Sciatic nerve (tissue), 2 donors: ENCODE measurements at regions not wholly inside any gene's neighbourhood (a gene's known extent, or its start where the extent isn't known, plus 50 kb on each side); places are given as distances from the start of the nearest gene placed in this dataset.

Experiments used
- ATAC-seq: fragments of 200-7000 bp; cut with Tn5 transposase; one replicate; pipeline ENCODE4 v1.9.1; 2020; ENCODE audit warnings: mild to moderate bottlenecking, moderate library complexity
- DNase-seq: peaks from one replicate; pipeline ENCODE4 v3.0.0-alpha.2; 2020; ENCODE audit warnings: low spot score
- intact Hi-C: fragments of 100-400 bp; cut with DNase I; formaldehyde crosslinking; loops from one replicate; pipeline ENCODE4 v1.14.2; 2022
- donor health status: DM: no; HTN: no; CAD: no.
- donor health status: DM: no; HTN: no; CAD: no.

DNA sequence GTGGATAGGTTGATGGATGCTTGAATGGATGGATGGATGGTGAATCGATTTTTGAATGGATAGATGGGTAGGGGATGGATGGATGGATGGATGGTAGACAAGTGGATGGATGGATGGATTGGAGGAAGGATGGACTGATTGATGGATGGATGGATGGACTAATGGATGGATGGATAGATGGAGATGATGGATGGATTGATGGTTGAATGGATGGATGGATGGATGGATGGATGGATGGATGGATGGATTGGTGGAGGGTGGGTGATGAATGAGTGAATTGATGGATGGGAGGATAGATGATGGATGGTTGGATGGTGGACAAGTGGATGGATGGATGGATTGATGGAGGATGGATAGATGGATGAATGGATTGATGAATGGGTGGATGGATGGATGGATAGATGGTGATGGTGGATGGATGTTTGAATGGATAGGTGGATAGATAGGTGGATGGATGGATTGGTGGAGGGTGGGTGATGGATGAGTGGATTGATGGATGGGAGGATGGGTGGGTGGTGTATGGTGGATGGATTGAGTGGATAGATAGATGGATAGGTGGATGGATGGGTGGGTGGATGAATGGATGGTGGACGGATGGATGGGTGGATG lies 1140.9 kb downstream of the BRD1 start:
- DNase-seq: no peak
- no peak for ATAC-seq
- intact Hi-C loops: no loop called here

DNA sequence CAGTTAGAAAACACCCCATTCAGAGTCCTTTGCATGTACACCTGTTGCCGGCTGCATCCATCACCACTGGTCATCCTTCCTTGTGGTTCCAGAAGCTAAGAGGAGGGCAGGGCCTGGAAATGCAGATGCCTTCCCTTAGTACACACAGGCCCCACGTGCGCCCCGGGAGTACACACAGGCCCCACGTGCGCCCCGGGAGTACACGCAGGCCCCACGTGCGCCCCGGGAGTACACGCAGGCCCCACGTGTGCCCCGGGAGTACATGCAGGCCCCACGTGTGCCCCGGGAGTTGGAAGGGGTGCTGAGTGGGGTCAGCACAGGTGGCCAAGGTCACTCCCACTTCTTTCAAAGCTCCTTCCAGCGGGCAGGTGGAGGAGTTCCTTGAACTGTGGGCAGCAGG lies 1141.9 kb downstream of the BRD1 start:
- intact Hi-C loops: no loop called here
- DNase-seq (no peak), ATAC-seq (no peak)

DNA sequence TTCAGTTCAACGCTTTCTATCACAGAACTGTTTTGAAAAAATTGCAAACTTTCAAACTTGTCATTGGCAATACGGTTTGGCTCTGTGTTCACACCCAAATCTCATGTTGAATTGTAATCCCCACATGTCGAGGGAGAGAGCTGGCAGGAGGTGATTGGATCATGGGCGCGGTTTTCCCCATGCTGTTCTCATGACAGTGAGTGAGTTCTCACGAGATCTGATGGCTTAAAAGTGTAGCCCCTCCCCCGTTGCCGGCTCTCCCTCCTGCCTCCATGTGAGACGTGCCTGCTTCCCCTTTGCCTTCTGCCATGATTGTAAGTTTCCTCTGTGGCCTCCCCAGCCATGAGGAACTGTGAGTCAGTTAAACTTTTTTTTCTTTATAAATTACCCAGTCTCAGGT lies 1144.0 kb downstream of the BRD1 start:
- no peak for DNase-seq
- intact Hi-C loops: no loop called here
- ATAC-seq: no peak

DNA sequence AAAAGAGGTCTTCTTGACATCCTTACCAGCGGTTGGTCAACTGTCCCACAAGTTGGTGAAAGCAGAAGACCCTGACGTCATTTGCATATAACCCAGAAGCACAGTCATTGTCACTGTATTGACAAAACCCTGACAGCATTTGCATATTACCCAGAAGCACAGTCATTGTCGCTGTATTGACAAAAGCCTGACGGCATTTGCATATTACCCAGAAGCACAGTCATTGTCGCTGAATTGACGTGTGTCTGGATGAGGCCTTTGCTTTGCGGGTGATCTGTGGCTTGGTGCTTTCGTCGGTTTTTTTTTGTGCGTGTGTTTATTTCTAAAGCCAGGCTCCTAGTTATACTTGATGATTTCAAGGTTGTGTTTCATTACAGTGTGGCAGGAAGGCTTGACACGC lies 1145.2 kb downstream of the BRD1 start:
- DNase-seq (no peak), ATAC-seq (no peak)
- intact Hi-C loops: no loop called here

DNA sequence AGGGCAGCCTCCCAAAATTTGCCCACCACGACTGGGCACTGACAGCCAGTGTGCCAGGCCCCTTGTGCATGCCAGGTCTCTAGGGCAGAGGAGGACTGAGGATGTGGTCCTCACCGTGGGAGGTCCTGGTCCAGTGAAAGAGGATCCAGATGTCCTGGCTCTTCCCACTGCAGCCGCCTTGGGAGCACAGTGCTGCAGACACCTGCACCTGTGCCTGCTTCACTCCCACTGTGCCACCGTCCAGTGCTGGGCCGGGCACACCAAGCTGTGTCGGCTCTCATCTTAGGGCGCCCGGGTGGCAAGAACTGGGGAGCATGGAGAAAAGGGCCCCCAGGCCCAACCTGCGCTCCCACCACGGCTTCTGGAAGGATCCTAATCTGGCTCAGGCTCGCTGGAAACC lies 1147.1 kb downstream of the BRD1 start:
- DNase-seq (no peak), ATAC-seq (no peak)
- intact Hi-C loops: no loop called here

DNA sequence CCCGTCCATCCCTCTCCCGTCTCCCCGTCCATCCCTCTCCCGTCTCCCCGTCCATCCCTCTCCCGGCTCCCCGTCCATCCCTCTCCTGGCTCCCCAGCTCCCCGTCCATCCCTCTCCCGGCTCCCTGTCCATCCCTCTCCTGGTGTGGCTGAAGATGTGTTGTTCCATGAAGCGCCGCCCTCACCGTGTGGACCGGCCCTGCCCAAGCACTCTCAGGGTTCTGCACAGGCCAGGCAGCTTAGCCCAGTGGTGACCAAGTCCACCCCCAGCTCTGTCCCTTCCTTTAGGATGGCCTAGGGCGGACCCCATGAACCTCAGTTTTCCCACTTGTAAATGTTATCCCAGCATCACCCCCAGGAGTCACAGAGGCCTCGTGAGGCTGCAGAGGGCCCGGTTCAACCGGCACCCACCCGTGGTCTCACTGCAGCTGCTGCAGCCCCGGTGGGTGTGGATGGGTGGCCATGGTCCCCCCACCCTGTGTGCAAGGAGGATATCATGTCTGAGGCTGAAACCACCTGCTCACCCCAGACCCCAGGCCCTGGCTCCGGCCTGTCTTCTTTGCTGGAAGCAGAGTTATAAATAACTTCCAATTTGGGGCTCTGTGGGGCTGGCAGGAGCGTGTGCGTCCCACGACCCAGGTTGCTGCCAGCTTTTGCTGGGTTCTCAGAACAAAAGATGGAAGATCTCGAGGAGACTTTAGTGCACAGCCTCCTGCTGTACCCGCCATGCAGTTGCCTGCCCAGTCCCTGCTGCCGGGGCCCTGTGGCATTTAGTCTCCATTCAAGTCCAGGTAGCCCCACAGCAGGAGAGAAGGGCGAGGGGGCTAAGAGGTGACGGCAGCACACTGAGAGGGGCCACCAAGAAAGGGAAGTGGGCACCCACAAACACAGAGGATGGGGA lies 1147.8 kb downstream of the BRD1 start:
- DNase-seq (no peak), ATAC-seq (no peak)
- intact Hi-C loops: no loop called here

DNA sequence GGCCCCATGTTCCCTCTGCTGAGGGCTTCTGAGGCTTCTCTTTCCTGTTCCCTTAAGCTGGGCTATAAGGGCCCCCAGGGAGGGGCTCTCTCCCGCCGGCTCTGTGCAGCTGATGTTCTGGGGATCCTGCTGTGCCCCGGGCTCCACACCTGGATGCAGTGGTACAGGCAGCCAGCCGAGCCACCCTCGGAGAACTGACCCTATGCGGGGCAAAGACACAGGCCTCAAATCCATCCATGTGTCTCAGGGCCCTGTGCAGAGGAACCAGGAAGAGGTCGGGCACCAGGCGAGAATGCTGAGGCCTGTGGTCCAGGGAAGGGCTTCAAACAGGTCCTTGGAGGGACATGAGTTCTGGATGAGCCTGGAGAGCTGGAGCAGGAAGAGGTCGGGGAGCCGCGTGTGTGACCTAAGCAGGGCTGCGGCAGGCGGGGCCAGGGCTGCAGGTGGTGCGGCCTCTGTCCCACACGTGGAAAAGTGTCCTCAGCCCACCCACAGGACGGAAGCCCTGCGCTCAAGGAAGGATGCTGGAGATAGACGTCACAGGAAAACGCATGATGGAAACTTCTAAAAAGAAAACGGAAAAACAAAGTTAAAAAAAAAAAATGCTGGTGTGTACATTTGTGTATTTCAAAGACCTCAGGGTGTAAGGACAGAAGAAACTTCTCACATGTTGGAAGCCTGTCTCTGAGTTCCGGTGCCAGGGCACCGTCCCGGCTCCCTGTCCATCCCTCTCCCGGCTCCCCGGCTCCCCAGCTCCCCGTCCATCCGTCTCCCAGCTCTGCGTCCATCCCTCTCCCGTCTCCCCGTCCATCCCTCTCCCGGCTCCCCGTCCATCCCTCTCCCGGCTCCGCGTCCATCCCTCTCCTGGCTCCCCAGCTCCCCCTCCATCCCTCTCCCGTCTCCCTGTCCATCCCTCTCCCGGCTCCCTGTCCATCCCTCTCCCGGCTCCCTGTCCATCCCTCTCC lies 1149.2 kb downstream of the BRD1 start:
- ATAC-seq: no peak
- intact Hi-C loops: no loop called here
- no peak for DNase-seq

DNA sequence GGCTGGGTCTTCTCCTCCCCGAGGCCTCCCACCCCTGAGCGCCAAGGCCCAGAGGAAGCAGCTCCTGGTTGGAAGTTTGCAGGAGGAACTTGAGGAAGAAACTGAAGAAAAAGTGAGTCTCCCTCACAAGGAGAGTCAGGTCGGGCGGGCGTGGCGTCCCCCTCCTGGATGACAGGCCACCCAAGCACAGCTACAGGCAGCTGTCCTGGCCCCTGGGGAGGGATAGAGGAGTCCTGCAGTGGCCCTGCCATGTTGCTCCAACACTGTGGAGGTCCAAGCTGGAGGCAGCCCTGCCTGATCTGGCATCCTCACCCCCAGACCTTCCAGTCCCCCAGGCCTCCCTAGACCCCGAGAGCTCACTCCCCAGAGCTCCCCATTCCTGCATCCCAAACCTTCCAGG lies 1150.1 kb downstream of the BRD1 start:
- intact Hi-C loops: no loop called here
- ATAC-seq (no peak), DNase-seq (no peak)

DNA sequence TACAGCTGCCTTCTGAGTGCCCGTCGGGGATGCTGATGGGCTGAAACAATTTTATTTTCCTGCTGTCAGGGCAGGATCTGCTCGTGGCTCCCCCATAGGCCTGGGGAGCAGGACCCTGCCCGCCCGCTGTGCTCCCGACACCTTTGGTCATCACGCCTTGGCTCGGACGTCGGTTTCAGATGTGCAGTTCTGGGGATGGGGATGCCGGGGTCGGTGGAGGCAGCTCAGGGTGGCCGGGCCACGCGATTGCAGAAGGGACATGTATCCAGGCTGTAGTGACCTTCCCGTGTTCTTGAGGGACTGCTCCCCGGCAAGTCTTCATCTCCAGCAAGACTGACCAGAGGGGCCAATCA lies 1150.5 kb downstream of the BRD1 start:
- DNase-seq (no peak), ATAC-seq (no peak)
- intact Hi-C loops: no loop called here

DNA sequence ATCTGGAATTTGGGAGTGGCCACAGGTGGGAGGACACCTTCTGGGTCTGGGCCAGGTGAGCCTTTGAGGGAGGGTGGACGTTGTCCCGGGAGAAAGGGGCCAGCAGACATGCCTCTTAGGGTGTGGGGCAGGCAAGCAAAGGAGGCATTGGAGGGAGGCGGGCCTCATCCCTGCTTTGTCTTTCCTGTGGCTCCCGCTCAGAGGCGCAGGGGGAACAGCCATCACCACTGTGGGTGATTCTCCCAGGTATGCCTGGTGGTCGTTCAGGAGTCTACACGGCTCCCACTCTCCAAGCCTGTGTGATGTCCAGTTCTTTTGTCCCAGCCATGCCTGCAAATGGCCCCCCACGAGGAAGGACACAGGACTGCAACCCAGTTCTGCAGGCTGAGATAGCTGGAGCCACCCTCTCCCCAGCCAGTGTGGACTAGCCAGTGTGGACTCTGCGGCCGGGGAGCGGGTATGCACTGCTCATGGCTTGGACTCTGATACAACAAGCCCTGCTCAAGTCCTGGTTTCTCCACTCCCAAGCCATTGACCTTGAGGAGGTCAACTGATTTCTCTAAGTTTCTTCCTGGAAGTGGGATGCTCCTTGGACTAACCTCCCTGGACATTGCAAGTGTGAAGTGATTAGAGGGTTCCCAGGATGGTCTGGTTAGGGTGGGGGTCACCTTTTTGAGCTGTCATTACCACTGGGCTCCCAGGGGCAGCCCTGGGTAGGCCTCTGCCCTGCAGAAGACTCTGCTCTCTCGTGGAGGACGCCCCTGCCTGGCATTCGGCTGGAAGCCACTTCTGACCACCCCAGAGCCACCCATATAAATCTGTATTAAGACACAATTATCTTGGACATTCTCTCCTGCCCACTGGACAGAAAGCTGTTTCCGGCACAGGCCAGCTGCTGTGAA lies 1151.2 kb downstream of the BRD1 start:
- intact Hi-C loops: no loop called here
- ATAC-seq (no peak), DNase-seq (no peak)

DNA sequence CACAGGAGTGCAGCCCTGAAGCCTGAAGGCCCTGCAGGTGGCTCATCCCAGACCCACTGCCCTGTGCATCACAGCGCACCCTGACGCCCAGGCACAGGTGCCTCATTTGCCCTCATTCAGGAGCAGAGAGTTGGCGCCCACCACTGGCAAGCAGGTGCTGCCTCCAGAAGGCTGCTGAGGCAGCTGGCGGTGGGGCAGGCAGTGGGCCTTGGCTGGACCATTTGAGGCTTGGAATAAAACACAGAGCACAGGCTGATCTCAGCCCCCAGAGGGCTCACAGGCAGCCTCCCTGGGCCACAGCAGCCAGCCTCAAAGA lies 1151.9 kb downstream of the BRD1 start:
- ATAC-seq (no peak), DNase-seq (no peak)
- intact Hi-C loops: no loop called here

DNA sequence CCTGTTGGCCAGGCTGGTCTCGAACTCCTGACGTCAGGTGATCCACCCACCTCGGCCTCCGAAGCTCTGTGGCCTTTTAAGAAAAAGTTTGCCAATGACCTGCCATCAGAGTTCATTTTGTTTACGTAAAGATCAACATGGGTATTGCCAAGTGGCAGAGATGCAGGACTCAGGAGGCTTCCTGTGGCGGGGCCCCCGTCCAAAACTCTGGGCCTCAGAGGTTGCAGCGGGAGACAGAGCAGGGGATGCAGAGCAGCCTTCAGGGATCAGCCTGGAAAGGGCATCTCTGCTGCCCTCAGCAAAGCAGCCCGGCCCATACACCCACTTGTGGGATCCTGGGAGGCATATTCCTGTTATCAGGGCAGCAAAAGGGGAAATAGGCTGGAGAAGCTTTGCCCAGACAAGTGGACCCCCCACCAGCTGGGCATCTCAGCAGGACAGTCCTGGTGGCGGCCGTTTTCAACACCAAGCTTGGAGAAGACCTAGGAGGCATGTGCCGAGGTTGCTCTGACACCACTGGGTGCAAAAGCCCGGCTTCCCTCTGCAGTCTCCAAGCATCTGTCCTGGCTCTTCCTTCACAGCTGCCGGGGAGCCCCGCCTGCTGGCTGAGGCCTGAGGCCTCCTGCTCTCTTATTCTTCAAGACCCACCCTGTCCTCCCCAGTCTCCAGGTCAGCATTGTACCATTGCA lies 1152.4 kb downstream of the BRD1 start:
- ATAC-seq: no peak
- no peak for DNase-seq
- intact Hi-C loops: no loop called here

DNA sequence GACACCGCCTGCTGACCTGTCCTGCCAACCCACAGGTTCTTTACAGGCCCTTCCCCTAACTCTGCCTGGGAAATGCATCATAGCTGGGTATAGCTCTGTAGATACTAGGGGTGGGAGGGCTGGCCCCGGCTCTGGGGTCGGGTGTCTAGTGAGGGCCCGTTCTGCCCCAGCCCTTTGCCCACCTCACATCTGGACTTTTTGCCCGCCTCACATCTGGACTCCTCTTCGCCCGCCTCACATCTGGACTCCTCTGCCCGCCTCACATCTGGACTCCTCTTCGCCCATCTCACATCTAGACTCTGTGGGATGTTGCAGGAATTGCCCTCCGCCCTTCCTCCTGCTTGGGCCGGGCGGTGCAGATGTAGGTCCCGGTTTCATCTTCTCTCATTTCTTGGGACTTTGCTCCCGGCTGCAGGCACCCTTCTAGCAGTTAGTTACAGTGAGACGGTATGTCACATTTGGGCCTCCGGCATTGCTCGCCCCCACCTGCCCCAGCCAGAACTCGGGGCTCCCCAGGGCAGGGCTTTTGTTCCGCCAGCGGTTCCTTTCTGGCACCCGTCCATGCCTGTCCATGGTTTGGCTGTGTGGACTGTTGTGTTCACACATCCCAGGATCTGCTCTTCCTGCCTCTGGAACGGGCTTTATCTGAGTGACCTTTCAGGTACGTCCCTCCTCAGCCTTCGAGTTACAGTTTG lies 1153.7 kb downstream of the BRD1 start:
- DNase-seq (no peak), ATAC-seq (no peak)
- intact Hi-C loops: no loop called here

DNA sequence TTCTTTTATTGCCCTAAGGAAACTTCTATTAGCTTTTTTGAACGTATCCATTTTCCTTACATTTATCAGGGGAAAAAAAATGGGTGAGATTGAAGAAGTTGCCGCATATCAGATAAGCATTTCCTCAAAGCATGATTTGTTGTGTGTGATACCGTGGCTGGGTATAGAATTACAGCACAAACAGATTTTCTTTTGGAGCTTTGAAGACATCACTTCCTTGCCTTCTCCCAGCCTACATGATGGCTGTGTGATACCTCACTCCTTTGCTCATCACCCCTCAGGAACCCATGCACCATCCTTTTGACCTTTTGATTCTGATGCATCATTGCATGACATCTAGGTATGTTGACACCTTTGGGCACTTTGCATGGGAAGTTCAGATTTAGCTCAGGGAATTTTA lies 1155.3 kb downstream of the BRD1 start:
- ATAC-seq (no peak), DNase-seq (no peak)
- intact Hi-C loops: no loop called here

DNA sequence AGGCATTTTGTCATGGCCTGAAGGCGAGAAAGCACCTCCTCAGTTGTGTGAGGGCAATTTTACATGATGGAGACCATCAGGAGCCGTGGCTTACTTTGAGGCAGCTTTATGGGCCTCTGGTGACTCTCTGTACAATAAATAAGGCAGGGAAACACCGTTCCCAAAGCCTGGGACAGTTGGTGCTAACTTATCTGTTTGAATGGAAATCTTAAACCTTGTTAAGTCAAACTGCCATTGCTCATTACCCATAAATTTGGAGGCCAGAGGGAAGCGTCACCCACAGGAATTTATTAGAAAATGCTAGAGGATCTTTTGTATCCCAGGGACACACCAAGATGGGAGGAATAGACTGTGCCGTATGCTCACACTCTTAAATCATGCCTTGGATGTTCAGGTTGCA lies 1156.9 kb downstream of the BRD1 start:
- no peak for DNase-seq
- intact Hi-C loops: no loop called here
- no peak for ATAC-seq

DNA sequence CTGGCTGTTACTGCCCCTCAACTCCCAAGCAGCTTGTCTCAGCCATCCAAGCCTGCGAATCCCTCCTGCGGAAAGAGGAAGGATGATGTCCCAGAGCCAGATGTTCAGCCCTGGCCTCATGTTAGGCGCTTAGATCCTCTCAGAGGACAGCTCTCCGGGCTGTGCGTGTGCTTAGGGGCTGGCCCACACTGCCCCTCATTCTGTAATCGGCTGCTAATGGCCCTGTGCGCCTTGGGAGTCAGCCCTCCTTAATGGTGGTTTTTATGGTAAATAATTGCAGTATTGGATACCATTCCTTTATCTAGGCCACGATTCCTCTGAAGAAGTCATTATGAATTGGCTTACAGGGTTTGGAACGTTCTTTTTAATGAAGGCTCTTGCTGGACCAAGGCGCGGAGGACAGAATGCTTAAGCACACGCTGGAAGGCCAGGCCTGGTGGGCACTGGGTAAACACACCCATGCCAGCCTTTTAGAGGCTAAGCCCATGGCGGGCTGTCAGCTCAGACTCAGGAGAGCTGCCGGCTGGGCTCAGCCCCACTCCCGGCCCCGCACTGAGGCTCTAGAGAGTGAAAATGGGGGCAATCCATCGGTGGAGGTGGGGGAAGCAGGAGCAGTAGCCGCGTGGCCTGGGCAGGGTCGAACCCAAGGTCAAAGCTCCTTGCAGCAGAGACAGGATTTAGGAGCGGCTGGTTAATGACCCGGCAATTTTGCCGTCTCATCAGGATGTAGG lies 1157.5 kb downstream of the BRD1 start:
- intact Hi-C loops: no loop called here
- ATAC-seq: peak; percentile 30
- no peak for DNase-seq

DNA sequence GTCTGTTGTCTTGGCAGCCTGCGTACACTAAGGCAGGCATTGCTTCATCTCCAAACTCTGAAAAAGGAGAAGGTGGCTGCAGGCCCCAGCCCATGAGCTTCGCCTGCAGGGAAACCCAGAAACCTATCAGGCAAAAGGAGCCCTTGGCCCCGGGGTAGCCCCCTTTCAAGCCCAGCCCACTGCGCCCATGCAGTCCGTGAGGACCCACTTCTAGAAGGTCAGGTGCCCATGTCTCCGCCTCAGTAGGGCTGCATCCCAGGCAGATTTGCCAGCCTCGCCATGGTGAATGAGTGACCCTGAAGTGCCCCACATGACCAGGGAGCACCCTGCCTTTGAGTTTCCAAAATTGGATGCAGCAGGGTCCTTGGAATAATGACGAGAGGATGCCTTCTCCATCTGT lies 1158.4 kb downstream of the BRD1 start:
- intact Hi-C loops: no loop called here
- ATAC-seq: no peak
- no peak for DNase-seq
